ENCODE measurements at regions not wholly inside any gene's neighbourhood (a gene's known extent, or its start where the extent isn't known, plus 50 kb on each side); places are given as distances from the start of the nearest gene placed in this dataset.

DNA sequence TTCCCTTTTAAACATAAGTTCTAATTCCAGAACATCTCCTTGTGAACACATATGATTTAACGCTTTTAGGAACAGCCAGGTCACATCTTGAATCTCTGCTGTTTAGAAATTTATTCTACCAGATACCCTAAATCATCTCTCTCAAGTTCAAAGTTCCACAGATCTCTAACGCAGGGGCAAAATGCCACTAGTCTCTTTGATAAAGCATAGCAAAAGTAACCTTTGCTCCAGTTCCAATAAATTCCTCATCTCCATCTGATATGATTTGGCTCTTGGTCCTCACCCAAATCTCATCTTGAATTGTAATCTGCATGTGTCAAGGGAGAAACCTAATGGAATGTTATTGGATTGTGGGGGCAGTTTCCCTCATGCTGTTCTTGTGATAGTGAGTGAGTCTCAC lies 96.3 kb upstream of the PLEKHA5 start:
- TF ChIP-seq BHLHE40 (IDR thresholded peaks at IDR 0.05; ENCODE audit: borderline replicate concordance): no peak
- TF ChIP-seq L3MBTL2 (conservative IDR thresholded peaks at IDR 0.05): no peak
- TF ChIP-seq FOXM1 (IDR thresholded peaks at IDR 0.05; ENCODE audit: borderline replicate concordance): no peak
- TF ChIP-seq TARDBP (IDR thresholded peaks at IDR 0.05): no peak
- no peak for TF ChIP-seq LEF1 (IDR thresholded peaks at IDR 0.05; ENCODE audit: borderline replicate concordance)
- no peak for TF ChIP-seq SP1 (IDR thresholded peaks at IDR 0.05)
- TF ChIP-seq ARNT (IDR thresholded peaks at IDR 0.05): no peak
- TF ChIP-seq ELF4 (IDR thresholded peaks at IDR 0.05): no peak
- no peak for TF ChIP-seq ZNF384 (IDR thresholded peaks at IDR 0.05)
- TF ChIP-seq FOXK2 (IDR thresholded peaks at IDR 0.05): no peak
- TF ChIP-seq SUZ12 (IDR thresholded peaks at IDR 0.05): no peak

Data from HEK293T (cell line).